CD4-positive, alpha-beta T cell treated with Interleukin-21 for 1 hour (primary cell): ENCODE measurements at regions not wholly inside any gene's neighbourhood (a gene's known extent, or its start where the extent isn't known, plus 50 kb on each side); places are given as distances from the start of the nearest gene placed in this dataset.

Experiments used
- DNase-seq: peaks from one replicate; pipeline ENCODE4 v3.0.0-alpha.2; 2020

GRCh38 chr6:67639161-67639560 is 995.9 kb upstream of the ADGRB3 start:
- no peak for DNase-seq

DNA sequence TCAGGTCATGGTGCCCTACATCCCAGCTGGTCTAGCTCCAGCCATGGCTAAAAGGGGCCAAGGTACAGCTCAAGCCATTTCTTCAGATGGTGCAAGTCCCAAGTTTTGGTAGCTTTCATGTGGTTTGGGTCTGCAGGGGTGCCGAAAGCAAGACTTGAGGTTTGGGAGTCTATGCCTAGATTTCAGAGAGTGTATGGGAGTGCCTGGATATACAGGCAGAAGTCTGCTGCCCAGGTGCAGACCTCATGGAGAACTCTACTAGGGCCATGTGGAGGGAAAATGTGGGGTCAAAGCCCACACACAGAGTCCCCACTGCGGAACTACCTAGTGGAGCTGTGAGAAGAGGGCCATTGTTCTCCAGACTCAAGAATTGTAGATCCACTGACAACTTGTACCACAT is 1000.9 kb upstream of the ADGRB3 start:
- no peak for DNase-seq

- no peak for DNase-seq
Observed at GRCh38 chr6:67633058-67633457, 1002.0 kb upstream of the ADGRB3 start.

DNA sequence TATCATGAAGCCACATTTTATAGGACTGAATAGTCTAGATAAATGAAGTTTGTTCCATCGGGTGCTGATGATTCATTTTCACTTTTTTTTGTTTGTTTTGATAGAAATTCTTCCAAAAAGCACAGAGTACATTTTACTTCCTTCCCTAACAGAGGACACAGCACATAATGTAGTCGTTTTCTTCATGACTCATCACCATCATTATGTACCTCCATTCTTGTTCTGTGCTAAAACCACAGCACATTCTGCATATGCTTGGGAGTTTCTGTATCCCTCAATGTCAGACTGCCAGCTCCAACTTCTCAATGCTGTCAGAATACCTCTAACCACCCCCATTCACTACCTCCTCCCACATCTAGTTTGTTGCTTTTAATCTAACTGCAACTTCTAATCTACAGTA is 1004.9 kb upstream of the ADGRB3 start:
- no peak for DNase-seq

DNA sequence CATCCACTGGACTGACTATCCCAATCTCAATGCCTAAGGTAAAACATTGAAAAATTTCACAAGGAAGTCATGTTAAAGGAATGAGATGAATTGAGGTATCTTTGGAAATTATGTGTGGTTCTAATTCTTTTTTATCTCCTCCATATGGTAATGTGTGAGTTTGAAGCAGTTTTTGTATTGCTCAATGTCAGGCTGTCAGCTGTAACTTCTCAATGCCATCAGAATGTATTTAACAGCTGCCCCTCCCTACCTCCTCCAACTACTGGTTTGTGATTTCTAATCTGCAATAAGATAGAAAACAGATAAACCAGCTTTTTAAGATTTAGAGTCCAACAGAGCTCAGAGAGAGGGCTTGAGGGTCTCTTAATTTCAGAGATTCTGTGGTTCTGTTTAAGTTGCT is 1005.8 kb upstream of the ADGRB3 start:
- DNase-seq: no peak

GRCh38 chr6:67615796-67616195 is 1019.3 kb upstream of the ADGRB3 start:
- DNase-seq: no peak

DNA sequence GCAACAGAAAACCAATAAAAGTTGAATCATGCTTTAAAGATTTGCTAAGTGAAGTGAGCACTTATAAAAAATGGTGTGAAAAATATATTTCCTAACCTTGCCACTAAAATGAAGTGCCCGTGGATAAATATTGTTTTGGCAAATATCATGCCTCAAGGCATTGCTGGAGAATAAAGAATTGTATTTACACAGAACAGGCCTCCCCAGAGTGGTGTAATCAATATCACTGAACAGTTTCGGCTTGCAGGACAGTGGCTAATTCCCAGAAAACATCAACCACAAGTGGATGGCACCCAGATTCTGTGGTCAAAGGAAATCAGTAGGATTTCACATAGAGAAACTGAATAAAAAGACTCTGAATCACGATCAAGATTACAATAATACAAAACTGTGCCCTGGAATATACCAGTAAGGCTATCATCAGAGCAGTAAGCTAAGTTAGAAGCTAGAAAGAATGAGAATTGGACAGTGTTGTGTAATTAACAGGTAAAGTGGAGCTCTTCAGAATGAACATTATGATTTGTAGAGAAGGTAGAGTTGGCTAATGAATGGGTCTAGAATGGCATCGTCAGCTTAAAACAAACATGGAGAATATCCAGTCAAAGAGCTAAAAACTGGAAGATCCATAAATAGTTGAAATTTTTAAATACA is 1026.9 kb upstream of the ADGRB3 start:
- DNase-seq: no peak

- DNase-seq: no peak
Observed at GRCh38 chr6:67606906-67607828, 1027.9 kb upstream of the ADGRB3 start.

DNA sequence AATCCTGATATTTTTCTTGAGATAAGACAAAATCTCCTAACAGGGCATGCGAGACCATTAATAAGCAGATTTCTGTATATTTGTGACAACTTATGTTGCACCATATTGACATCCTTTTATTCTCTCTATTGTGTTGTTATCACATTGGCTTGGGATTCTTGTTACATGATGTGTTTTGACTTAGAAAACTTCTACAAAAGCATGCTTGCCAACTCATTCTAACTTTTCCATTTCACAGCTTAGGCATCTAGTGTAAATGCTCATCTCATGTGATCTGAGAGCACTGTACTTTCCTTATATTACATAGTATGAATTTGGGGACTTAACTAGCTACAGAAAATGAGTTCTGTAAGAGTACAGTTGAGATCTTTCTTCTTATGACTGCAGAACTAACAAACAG is 1040.7 kb upstream of the ADGRB3 start:
- DNase-seq: no peak

DNA sequence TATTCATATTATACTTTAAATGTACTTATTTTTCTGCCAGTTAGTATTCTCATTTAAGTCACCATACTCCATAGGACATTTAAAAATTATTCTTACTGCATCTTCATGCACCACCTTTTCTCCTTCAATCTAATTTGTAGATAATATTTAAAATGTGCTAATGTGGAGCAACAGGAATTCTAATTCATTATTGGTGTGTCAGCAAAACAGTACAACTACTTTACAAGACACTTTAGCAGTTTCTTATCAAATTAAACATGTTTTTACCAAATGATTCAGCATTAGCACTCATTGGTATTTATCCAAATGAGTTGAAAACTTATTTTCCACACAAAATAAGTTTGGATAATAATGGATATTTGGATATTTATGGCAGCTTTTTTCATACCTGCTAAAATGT is 1041.8 kb upstream of the ADGRB3 start:
- no peak for DNase-seq

GRCh38 chr6:67591910-67592309 is 1043.2 kb upstream of the ADGRB3 start:
- DNase-seq: no peak

GRCh38 chr6:67567842-67568241 is 1067.2 kb upstream of the ADGRB3 start:
- DNase-seq: no peak

- DNase-seq: no peak
Observed at GRCh38 chr6:67563671-67564070, 1071.4 kb upstream of the ADGRB3 start.

DNA sequence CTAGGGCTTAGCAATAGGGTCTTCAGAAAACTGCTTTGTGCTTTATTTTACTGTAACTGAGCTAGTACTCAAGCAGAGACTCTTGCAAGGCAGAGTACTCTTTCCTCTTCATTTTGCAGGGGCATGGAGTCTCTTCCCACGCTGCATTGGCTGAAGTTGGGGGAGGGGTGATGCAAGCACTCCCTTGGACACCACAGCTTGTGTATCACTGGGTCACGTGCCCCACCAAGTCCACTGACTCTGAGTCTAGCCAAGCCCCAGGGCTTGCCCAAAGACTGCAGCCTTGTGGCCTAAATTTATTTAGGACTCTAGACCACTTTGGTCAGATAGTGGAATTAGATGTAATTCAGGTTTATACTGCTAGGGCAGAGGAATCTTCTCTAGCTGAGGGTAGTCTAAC is 1075.0 kb upstream of the ADGRB3 start:
- no peak for DNase-seq

- no peak for DNase-seq
Observed at GRCh38 chr6:67558985-67559384, 1076.1 kb upstream of the ADGRB3 start.

DNA sequence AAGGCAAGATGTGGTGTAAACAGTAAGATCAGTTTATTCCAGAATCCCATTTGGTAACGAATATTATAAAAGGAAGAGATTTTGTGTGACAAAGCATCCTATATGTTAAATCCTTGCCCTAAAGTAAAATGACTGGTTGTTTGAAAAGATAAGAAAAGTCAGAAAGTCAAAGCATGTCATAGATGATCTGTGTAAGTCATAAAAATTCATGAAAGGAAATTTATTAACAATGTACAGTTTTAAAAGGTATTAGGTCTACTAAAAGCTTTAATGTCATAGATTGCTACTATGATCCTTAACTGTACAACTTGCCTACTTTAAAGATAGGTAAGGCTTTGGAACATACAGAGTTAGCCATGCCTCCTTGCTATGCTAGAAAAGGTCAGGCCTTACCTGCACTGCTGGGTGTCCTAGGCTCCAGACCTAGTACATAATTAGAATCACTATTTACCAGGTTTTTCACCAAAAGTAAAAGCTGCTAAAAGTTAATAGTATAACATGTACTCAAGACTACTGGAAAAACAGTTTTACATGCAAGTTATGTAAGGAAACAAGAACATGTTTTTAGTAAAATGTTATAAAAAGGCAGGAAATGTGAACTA is 1090.1 kb upstream of the ADGRB3 start:
- DNase-seq: no peak

DNA sequence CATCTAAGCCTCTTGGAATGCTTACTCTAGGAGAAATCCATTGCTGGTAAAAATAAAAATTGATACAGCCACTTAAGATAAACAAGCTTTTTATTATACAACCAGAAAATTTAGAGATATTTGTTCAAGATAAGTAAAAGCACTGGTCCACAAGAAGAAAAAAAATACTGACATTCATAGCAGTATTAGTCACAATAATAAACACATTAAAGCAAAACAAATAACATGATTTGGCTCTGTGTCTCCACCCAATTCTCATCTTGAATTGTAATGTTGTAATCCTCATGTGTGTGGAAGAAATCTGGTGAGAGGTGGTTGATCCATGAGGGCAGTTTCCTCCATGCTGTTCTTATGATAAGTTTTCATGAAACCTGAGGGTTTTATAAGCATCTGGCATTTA is 1093.5 kb upstream of the ADGRB3 start:
- DNase-seq: no peak

- DNase-seq: no peak
Observed at GRCh38 chr6:67538032-67538431, 1097.0 kb upstream of the ADGRB3 start.

DNA sequence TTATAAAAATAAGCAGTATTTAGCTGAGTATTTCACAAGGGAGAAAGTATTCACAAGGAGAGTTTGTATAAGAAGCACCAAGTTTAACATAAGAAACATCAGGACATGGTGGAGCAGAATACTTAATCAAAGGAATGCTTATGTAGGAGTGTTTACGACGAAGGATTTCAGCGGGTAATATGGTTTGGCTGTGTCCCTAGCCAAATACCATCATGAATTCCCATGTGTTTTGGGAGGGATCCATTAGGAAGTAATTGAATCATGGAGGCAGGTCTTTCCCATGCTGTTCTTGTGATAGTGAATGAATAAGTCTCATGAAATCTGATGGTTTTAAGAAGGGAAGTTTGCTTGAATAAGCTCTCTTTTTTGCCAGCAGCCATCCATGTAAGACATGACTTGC is 1099.1 kb upstream of the ADGRB3 start:
- no peak for DNase-seq

DNA sequence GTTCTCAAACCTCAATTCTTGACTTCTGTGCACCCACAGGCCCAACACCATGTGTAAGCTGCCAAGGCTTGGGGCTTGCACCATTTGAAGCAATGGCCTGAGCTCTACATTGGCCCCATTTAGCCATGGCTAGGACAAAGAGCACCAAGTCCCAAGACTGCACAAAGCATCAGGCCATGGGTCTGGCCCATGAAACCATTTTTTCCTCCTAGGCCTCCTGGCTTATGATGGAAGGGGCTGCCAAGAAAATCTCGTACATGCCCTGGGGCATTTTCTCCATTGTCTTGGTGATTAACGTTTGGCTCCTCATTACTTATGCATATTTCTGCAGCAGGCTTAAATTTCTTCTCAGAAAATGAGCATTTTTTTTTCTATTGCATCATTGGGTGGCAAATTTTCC is 1128.7 kb upstream of the ADGRB3 start:
- DNase-seq: no peak

GRCh38 chr6:67501755-67502154 is 1133.3 kb upstream of the ADGRB3 start:
- no peak for DNase-seq

DNA sequence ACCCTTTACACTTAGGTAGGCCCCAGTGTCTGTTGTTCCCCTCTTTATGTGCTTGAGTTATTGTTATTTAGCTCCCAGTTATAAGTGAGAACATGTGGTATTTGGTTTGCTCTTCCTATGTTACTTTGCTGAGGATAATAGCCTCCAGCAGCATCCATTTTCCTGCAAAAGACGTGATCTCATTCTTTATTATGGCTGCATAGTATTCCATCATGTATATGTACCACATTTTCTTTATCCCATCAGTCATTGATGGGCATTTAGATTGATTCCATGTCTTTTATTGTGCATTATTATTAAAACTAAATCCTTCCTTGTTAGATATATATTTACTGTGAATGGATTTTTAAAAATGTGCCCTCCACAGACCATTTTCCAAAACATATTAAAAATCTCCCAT is 1137.3 kb upstream of the ADGRB3 start:
- no peak for DNase-seq

DNA sequence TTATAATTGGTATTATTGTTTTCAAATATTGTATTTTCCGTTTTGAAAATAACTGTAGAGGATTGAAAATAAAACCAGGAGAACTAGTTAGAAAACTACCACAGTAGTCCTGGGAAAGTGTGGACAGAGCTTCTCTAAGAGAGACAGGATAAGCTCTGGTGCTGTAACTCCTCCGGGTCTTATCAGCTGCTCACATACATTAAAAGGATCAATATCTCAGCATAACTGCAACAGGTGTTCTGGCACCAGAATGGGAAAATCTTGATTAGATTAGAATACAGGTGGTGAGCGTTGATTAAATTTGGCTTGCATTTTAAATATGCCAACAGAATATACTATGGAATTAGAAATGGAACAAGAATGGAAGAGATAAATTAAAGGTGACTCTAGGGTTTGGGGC is 1138.9 kb upstream of the ADGRB3 start:
- DNase-seq: no peak

GRCh38 chr6:67493682-67494081 is 1141.4 kb upstream of the ADGRB3 start:
- no peak for DNase-seq
